ENCODE measurements at regions not wholly inside any gene's neighbourhood (a gene's known extent, or its start where the extent isn't known, plus 50 kb on each side); places are given as distances from the start of the nearest gene placed in this dataset.
"Not testable (repeated sequence)": the region's sequence is repeated elsewhere in the genome, so short reads cannot be mapped to it uniquely, and the experiment has no call there.

DNA sequence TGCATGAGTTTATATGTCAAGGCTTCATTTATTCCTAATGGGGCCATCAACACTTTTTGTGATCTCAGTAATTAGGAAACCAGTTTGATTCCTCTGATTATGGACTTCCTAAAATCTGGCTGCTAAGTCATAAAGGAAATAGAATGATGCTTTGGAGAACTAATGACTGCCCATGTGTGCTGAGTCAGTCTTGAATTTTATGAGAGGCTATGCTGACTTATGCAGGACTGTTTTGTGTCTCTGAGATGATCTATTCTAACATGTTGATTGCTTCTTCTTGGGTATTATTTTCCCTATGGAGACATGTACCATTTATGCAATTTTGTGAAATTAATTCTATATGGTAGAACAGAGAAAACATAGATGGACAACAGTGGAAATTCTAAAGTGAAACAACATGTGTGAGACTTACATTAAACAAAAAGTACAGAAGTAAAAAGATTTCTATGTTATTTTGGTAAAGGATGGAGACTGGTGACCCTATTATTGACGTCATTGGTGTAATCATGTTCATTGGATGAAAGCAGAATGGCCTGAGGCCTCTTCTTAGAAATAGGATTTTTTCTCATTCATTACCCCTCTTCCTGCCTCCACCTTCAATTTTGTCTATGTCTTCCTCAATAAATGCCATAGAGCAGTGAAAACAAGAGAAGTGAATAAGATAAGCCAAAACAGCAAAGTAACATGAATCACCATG, 1658.2 kb upstream of the PIK3C3 start:
- no peak for DNase-seq

DNA sequence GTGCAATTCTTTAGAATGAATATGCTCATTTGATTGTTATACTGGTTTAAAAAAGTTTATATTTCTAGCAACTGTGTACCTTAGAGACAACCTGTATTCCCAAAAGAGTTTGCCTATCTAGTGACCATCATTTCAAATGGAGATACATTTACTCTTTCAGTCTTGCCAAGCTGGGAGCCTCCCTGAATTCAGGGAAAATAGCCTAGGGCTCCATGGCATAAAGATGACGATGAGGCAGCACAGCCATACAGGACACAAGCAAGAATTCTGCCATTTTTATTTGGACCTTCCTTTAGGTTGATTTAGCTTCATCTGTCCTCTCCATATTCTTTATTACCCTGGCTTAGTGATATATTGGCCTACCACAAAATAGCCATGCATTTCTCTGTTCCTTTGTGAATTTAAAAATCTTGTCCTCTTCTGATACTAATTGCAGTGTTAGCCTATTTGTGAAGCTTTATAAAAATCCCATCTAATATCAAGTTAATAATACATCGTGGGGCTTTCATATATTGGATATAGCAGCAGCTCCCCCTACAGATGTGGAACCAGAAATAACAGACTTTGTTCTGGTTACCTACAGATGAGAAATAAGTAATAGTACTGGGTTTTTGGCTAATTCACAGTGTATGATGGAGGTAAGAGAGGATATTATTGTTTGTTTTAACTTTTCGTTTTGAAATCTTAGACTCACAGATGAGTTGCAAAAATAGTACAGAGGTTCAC, 1661.9 kb upstream of the PIK3C3 start:
- no peak for DNase-seq

DNA sequence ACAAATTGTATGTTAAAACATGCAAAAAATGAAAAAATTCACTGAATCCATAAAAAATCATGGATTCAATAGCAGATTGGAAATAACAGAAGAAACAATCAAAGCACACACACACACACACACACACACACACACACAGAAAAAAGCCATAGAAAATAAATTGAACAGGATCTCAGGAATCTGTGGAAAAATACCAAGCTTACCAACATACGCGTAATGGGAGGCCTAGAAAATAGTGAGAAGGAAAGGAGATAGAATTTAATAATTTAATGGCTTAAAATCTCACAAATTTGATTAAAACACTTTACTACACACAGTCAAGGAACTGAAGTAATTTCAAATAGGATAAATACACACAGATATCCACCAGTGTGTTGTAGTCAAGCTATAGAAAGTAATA, 1671.5 kb upstream of the PIK3C3 start:
- no peak for DNase-seq

DNA sequence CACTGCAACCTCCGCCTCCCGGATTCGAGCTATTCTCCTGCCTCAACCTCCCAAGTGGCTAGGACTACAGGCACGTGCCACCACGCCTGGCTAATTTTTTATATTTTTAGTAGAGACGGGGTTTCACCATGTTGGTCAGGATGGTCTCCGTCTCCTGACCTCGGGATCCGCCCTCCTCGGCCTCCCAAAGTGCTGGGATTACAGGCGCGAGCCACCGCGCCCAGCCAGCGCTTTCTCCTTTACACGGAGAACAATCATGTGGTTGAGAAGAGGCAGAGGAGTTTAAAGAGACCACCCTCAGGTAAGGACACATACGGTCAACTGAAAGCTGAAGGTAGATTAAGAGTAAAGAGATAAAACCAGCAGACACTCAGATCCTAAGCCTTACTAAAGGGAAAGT, 1673.7 kb upstream of the PIK3C3 start:
- not testable (repeated sequence) for DNase-seq

DNA sequence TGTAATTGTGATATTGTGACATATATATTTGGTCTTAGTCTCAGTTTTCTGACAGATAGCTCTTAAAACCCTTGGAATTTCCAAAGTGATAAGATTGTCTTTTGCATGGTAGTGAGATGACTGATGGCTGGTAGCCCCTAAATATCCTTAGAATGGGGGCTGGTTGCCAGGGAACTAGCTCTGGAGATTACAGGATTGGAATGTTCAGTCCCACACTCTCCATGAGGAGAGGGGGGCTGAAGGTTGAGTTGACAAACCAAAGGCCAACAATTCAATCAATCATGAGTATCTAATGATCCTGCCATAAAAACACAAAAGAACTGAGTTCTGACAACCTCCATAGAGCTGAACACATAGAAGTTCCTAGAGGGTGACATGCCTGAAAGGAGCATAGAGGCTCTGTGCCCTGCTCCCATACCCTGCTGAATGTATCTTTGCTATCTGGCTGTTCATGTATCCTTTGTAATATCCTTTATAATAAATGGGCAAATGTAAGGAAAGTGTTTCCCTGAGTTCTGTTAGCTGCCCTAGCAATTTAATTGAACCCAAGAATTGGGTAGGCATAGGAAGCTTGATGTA, 1680.3 kb upstream of the PIK3C3 start:
- DNase-seq, result no peak

DNA sequence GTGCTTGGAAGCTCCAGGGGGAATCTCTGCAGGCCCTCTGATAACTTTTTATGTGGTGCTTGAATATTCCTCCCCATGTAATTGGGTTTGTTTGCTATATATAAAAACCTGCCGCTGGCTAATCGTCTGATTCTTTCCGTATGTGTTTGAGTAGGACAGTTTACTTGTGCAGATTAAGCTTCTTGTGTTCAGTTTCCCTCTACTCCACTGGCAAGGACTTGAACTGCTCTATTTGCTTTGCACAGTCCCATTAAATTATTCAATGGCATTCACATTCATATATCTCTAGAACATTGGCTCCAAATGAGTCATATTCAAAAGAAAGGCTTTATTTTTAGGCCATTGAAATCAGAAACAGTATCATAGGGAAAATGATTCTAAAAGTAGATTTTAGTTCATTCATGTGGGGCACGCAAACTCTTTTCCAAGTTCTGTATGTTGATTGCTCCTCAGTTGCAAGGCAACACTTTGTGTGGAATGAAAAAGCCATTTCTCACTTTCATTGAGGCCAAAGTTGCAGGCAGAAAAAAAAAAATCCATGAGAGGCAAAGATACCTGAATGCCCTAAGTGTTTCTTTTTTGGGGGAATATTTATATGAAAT, 1682.3 kb upstream of the PIK3C3 start:
- no peak for DNase-seq

DNA sequence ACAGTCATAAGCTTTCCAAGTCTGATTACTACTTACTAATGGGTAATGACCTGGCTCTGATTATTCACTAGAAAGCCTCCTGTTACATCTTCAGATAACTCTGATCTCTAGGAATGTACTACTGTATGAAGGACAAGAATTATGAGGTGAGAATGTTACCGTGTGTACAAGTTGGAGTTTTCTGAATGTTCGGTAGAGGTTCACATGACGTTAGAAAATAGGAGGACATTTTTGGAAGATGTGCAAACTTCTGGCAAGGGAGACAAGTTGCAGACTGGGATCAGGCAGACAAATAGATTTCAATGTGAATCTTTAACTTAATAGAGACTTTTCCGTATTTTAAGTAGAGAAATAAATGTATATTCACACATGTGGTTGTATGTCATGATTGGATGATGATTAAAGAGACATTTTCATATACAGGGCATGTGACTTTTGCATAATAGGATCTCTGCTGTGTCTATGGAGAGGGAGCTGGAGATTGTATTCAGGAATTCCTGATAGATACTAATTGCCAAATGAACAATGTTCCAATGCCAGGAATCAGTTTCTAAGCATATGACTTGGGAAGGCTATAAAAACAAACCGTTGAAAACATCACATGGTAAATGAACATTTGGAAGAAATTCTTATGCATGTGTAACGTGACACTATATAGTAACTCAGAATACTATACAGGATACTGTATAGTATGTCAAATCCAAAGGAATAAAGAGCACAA, 1695.8 kb upstream of the PIK3C3 start:
- no peak for DNase-seq

DNA sequence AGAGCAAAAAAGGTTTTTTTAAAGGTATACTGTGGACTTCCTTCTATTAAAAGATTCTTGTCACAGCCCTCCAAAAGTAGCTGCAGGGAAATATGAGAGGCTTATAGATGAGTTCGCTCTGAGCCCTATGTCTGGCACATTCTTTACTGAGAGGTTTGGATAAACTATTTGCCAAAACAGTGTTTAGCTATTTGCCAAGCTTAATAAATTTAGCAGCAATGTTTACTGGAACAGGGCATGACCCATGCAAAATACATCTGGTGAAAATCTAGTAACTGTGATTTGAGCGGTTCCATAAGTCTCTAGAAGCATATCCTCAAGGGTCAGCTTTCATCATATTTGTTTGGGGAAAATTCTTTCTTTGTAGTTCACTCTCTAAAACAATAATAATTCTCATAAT, 1696.7 kb upstream of the PIK3C3 start:
- DNase-seq, result no peak

DNA sequence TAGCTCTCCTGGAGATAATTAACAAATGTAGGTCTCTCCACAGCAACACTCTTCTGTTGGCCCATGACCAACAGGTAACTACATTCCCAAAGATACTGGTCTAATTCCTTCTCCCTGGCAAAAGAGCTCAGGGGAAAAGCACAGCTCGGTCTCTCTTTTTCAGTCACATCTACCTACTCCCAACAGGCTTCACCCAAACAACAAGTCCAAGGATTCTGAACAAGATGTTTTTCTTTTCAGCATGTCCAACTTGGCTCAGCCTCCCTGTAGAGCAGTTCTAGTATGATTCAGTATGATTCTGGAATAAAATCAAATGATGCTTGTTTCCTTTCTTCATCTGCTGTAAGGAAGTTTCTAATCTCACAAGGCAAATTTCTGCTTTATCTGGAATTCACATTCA, 1704.8 kb upstream of the PIK3C3 start:
- no peak for DNase-seq

DNA sequence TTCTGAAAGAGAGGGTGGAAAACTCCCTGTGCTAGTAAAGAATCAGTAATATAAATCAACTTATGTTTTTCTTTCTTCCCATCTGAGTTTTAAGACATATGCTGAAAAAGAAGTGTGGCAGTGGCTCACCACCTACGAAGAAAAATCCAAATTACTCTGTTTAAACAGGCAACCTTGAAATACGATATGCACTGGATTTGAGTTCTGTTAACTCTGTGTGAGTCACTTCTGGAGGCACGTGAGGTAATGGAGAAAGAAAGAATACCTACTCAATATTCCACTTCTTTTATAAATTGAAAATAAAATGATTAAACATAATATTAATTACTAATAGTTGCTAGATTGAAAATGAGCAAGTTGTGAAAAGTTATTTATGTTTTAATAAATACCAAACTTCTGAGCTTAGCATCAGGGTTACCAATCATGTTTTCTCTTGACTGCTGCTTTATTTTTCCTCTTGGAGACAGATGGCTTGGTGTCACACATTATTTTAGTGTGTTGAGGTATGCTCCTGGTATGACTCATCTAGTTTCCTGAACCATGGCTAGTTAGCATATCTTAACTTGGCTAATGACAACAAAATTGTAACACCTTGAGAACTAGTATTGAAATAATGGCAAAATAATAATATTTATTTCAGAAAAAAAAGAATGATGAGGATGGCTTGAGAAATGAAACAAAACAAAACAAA, 1705.5 kb upstream of the PIK3C3 start:
- no peak for DNase-seq

DNA sequence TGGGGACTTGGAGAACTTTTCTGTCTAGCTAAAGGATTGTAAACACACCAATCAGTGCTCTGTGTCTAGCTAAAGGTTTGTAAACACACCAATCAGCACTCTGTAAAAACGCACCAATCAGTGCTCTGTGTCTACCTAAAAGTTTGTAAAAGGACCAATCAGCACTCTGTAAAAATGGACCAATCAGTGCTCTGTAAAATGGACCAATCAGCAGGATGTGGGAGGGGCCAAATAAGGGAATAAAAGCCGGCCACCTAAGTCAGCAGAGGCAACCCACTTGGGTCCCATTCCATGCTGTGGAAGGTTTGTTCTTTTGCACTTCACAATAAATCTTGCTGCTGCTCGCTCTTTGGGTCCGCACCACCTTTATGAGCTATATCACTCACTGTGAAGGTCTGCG, 1709.4 kb upstream of the PIK3C3 start:
- not testable (repeated sequence) for DNase-seq

DNA sequence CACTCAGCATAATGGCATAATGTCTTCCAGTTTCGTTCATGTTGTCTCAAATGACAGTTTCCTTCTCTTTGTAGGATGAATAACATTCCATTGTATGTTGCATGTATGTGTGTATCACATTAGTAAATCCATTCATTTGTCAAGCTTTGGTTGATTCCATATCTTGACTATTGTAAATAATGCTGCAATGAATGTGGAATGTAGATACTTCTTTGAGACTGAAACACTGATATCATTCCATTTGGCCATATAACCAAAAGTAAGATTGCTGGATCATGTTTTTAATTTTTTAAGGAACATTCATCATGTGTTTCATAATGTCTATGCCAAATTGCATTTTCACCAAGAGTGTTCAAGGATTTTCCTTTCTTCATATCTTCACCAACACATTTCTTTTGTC, 1711.4 kb upstream of the PIK3C3 start:
- no peak for DNase-seq

DNA sequence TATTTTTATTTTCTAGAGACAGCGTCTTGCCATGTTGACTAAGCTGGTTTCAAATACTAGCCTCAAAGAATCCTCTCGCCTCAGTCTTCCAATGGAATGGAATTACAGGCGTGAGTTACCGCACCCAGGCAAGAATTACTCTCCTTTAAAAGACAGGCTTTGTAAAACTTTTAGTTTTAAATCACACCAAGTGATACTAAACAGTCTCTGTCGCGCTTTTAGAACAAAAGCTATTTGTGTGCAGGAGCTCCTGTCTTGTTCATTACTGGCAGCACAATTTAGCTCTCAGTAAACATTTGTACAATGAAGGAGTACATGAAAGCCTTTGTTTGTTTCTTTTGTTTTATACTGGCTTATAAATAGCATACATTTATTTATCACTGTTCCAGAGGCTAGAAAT, 1719.2 kb upstream of the PIK3C3 start:
- no peak for DNase-seq

DNA sequence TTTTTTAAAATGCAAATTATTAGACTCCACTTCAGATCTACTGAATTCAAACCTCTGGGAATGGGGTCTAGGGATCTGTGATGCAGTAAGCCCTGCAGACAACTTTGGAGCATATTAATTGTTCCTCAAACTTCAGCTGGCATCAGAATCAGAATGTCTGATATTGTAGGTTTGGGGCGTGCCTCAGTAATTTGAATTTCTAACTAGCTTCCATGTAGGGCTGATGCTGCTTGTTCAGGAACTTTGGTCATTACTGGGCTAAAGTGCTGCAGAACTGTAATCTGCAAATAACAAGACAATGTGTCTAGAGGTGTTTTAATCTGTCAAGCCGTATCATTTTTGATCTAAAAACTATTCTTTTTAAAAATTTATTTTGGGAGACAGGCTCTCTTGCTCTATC, 1719.7 kb upstream of the PIK3C3 start:
- DNase-seq, result no peak

DNA sequence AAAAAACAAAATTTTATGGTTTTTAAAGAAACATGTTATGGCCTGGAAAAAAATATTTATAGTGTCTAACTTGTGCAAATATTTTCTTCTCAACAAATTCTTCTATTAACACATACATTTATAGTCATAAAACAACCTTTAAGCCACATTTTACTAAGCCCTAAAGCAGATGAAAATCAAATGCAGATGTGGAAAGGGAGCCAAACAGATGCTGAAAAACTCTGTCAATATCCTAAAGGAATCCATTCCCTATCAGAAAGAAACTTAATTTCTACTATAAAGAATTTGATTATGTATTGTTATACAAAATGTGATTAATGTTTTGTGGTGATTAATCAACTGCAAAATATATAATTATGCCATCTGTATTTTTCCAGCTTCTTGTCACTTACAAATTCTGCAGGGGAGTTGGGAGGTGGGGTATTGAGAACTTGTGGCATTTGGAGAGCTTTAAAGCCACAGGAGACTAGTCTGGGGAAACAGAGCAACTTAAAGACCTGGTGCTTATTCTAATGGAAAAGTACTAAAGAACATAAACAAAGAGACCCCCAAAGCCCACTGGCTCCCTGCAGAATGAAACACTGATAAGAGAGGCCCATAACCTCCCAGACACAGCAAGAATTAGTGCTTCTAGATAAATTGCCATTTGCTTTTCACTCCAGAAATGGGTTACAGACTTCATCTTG, 1721.0 kb upstream of the PIK3C3 start:
- no peak for DNase-seq

DNA sequence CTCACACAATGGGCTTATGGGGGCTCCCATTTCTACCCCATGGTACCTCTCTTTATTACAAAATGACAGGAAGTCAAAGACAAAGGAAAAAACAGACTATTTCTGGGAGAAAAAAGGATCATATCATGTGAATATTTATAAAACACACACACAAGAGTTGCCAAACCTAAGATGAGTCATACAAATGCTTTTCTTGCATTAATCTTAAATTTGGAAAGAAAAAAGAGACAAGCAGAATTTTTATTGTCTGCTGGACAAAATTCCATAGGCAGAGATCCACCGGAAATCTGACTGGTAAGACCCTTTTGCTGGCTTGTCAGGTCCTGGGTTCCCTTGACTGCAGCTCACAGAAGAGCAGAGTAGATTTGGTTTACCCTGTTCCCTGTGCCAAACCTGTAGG, 1732.3 kb upstream of the PIK3C3 start:
- DNase-seq, result no peak

DNA sequence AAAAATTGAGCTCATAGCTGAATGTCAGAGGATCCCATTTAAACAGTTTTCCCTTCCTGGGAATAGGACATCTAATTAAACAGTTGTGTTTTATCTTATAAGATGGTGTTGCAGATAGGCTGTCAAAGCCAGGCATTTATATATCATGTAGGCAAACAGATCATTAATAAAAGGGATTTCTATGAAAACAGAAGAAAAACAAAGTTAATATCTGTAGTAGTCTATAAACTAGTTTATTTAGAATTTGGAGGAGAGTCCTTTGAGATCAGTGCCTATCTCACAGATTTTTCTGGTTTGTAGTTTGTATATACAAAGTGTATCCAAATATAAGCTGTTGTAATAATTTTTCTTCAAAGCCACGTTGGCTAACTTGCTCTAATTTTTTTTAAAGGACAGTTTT, 1738.2 kb upstream of the PIK3C3 start:
- DNase-seq, result no peak

DNA sequence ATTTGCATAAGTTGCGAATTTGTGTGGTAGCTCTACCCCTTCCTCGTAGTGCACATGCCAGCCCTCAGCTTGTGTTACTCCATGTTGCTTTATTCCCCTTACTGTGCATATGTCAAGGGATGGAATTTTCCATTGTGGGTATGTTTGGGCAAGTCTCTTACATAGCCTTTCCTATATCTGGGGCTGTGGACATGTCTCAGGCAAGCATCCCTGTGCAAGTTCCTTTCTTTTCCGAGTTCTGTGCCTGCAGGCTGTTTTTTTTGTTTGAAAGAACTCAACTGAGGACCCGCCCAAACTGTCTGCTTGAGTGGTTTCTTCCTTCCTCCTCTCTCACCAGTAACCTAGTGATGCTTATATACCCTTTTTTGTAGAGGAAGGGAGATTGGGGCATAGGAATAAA, 1739.1 kb upstream of the PIK3C3 start:
- no peak for DNase-seq

DNA sequence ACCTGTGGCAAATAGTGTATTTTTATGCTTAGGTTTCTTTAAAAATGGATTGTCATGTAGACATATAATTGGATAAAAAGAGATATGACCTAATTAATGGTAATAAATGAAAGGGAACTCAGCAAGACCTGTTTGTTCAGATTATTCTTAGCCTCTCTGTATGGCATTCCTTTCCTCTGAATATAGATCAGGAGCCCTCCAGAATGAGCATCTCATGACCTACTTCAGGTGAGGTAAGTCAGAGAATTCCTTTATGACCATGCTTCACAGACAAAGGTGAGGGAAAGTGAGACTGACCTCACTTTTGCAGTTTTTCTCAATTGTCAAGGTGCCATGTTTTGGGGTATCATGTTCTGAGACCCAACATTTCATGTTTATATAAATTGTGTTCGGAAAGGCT, 1744.3 kb upstream of the PIK3C3 start:
- DNase-seq, result no peak

DNA sequence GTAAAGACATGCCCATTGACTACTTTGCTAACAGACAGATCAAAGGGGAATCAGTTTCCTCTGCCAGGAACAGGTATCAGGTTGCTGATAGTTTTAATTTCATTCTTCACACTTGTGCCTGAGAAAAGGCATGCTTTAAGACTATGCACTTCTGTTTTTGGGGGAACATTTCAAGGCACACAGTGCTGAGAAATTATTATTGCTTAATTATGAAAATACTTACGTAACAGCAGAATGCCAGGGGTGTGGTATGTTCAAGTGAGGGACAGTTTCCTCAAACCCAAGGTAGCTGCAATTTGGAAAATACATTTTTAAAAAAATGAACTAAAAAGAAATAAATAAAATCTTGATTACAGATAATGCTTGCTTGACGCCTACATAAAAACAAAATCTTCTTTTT, 1746.1 kb upstream of the PIK3C3 start:
- no peak for DNase-seq

DNA sequence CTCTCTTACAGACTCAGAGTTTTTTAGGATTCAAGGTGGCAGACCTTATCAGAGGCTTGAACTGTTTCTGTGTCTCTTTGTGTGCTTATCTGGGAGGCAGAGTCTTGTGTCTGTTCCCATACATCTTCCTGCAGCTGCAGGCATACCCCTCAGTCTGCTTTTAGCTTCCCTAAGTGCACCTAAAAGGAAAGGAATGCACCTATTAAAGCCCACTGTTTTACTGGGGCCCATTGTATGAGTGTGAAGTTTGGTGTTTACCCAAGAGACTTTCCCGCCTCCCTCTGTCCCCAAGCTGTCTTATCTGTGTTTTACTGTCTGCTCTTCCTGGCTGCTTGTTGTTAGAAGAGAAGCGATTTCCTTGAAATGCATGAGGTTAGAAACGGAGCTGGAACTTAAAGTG, 1757.3 kb upstream of the PIK3C3 start:
- no peak for DNase-seq

DNA sequence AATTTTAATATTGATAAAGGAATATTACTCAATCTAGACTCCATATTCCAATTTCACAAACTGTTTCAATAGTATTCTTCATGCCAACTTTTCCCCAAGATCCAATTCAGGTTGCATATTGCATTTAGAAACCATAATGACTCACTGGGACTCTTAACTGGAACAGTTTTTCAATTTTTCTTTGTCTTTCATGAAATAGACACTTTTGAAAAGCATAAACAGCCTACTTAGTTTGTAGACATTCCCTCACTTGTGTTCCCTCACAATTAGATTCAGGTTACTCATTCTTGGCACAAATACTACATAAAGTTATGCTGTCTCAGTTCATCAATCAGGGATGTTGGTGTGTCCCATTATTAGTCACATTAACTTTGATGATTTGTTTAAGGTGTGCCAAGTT, 1768.4 kb upstream of the PIK3C3 start:
- no peak for DNase-seq

Measured in NCI-H187 (cell line).